H9 (cell line): ENCODE measurements at regions not wholly inside any gene's neighbourhood (a gene's known extent, or its start where the extent isn't known, plus 50 kb on each side); places are given as distances from the start of the nearest gene placed in this dataset.
A peak's percentile ranks its signal among the peaks of the same experiment; 100 is the strongest.

Source experiments
- DNase-seq: peaks from one replicate; pipeline ENCODE4 v3.0.0-alpha.2; 2017
- H2AFZ ChIP-seq: one replicate; pipeline ENCODE4 v1.6.1; 2013; ENCODE audit warnings: mild to moderate bottlenecking, low read length, control low read depth, moderate library complexity
- H2AK5ac ChIP-seq: 2 replicates; pipeline ENCODE4 v1.6.1; 2013; ENCODE audit warnings: low read length, control low read depth, mixed read lengths; ENCODE audit not compliant: insufficient read length
- H2BK120ac ChIP-seq: one replicate; pipeline ENCODE4 v1.6.1; 2013; ENCODE audit warnings: low read depth, mild to moderate bottlenecking, low read length, control low read depth, inconsistent platforms; ENCODE audit not compliant: poor library complexity, severe bottlenecking
- H2BK12ac ChIP-seq: 2 replicates; pipeline ENCODE4 v1.6.1; 2013; ENCODE audit warnings: low read length, control low read depth, mixed read lengths, low read depth; ENCODE audit not compliant: insufficient read length
- H2BK15ac ChIP-seq: 2 replicates; pipeline ENCODE4 v1.6.1; 2013; ENCODE audit warnings: low read depth, low read length, control low read depth
- H2BK20ac ChIP-seq: one replicate; pipeline ENCODE4 v1.6.1; 2013; ENCODE audit warnings: low read depth, mild to moderate bottlenecking, low read length, control low read depth, inconsistent platforms; ENCODE audit not compliant: poor library complexity, severe bottlenecking
- H2BK5ac ChIP-seq: 2 replicates; pipeline ENCODE4 v1.6.1; 2013; ENCODE audit warnings: low read length, control low read depth, mixed read lengths; ENCODE audit not compliant: insufficient read length
- H3K14ac ChIP-seq: 2 replicates; pipeline ENCODE4 v1.6.1; 2013; ENCODE audit warnings: low read length, control low read depth; ENCODE audit not compliant: insufficient read depth
- H3K18ac ChIP-seq: 2 replicates; pipeline ENCODE4 v1.6.1; 2013; ENCODE audit warnings: low read depth, mild to moderate bottlenecking, mixed read lengths, low read length, control low read depth; ENCODE audit not compliant: insufficient read length
- H3K23ac ChIP-seq: 2 replicates; pipeline ENCODE4 v1.6.1; 2013; ENCODE audit warnings: low read length, control low read depth, mixed read lengths, low read depth; ENCODE audit not compliant: insufficient read length
- H3K23me2 ChIP-seq: 2 replicates; pipeline ENCODE4 v1.6.1; 2013; ENCODE audit warnings: low read depth, mild to moderate bottlenecking, mixed read lengths, low read length, control low read depth; ENCODE audit not compliant: insufficient read length, poor library complexity, severe bottlenecking
- H3K27ac ChIP-seq: 2 replicates; pipeline ENCODE4 v1.5.1; 2013; ENCODE audit warnings: low read length, control low read depth, mixed read lengths, low read depth; ENCODE audit not compliant: insufficient read length
- H3K27me3 ChIP-seq: 2 replicates; pipeline ENCODE4 v1.6.1; 2013; ENCODE audit warnings: low read length, control low read depth, inconsistent platforms; ENCODE audit not compliant: insufficient read depth
- H3K4ac ChIP-seq: 2 replicates; pipeline ENCODE4 v1.6.1; 2013; ENCODE audit warnings: low read depth, mild to moderate bottlenecking, control low read depth, inconsistent platforms, low read length, moderate library complexity
- H3K4me1 ChIP-seq: 2 replicates; pipeline ENCODE4 v1.6.1; 2013; ENCODE audit warnings: low read length, control low read depth, inconsistent platforms; ENCODE audit not compliant: insufficient read depth
- H3K4me2 ChIP-seq: 2 replicates; pipeline ENCODE4 v1.6.1; 2013; ENCODE audit warnings: low read length, control low read depth, mixed read lengths; ENCODE audit not compliant: insufficient read length, insufficient read depth
- H3K56ac ChIP-seq: 2 replicates; pipeline ENCODE4 v1.6.1; 2013; ENCODE audit warnings: low read depth, mild to moderate bottlenecking, mixed read lengths, low read length, control low read depth; ENCODE audit not compliant: insufficient read length
- H3K79me1 ChIP-seq: 2 replicates; pipeline ENCODE4 v1.6.1; 2013; ENCODE audit warnings: low read depth, mild to moderate bottlenecking, moderate library complexity, low read length, control low read depth, inconsistent platforms; ENCODE audit not compliant: insufficient read depth, poor library complexity, severe bottlenecking
- H3K79me2 ChIP-seq: 2 replicates; pipeline ENCODE4 v1.6.1; 2013; ENCODE audit warnings: low read length, control low read depth, inconsistent platforms; ENCODE audit not compliant: insufficient read depth
- H3K9ac ChIP-seq: 2 replicates; pipeline ENCODE4 v1.6.1; 2013; ENCODE audit warnings: low read length, control low read depth, mixed read lengths; ENCODE audit not compliant: insufficient read length; ENCODE audit errors: extremely low read depth
- H3K9me3 ChIP-seq: one replicate; pipeline ENCODE4 v1.6.1; 2013; ENCODE audit warnings: low read depth, low read length, inconsistent platforms; ENCODE audit not compliant: control insufficient read depth
- H3T11ph ChIP-seq: one replicate; pipeline ENCODE4 v1.6.1; 2013; ENCODE audit warnings: mild to moderate bottlenecking, low read length, control low read depth, inconsistent platforms
- H4K20me1 ChIP-seq: one replicate; pipeline ENCODE4 v1.6.1; 2013; ENCODE audit not compliant: control insufficient read depth, insufficient read length, insufficient read depth
- H4K5ac ChIP-seq: 2 replicates; pipeline ENCODE4 v1.6.1; 2013; ENCODE audit warnings: low read depth, mild to moderate bottlenecking, mixed read lengths, low read length, control low read depth; ENCODE audit not compliant: insufficient read length
- H4K8ac ChIP-seq: replicated peaks from 2 replicates; pipeline ENCODE4 v1.6.1; 2013; ENCODE audit warnings: low read length, control low read depth, mixed read lengths, low read depth; ENCODE audit not compliant: insufficient read length
- H4K91ac ChIP-seq: 2 replicates; pipeline ENCODE4 v1.6.1; 2013; ENCODE audit warnings: low read depth, mild to moderate bottlenecking, moderate library complexity, mixed read lengths, low read length, control low read depth; ENCODE audit not compliant: insufficient read length
- H3K27ac Mint-ChIP-seq, 3 experiments: 2 replicates in 2 of 3; 3 replicates in 1 of 3; pipeline ENCODE4 v1.8.0; 2020 to 2021; ENCODE audit warnings: mixed read lengths in 3 of 3, mild to moderate bottlenecking in 1 of 3, moderate library complexity in 1 of 3
- H3K27me3 Mint-ChIP-seq: 2 replicates; pipeline ENCODE4 v1.8.0; 2021; ENCODE audit warnings: low read depth, mild to moderate bottlenecking, moderate library complexity, mixed read lengths
- H3K36me3 Mint-ChIP-seq, 3 experiments: 2 replicates in 2 of 3; 3 replicates in 1 of 3; pipeline ENCODE4 v1.8.0; 2020 to 2021; ENCODE audit warnings: low read depth in 3 of 3, mixed read lengths in 3 of 3; ENCODE audit not compliant: insufficient read depth in 1 of 3
- H3K4me1 Mint-ChIP-seq, 2 experiments: 2 replicates each; pipeline ENCODE4 v1.8.0; 2020; ENCODE audit warnings: mixed read lengths in 2 of 2
- H3K4me3 Mint-ChIP-seq, 2 experiments: 2 replicates in 1 of 2; 3 replicates in 1 of 2; pipeline ENCODE4 v1.8.0; 2020 to 2021; ENCODE audit warnings: mild to moderate bottlenecking in 2 of 2, mixed read lengths in 2 of 2, moderate library complexity in 1 of 2
- H3K9me3 Mint-ChIP-seq, 2 experiments: 2 replicates in 1 of 2; 3 replicates in 1 of 2; pipeline ENCODE4 v1.8.0; 2020; ENCODE audit warnings: mild to moderate bottlenecking in 2 of 2, mixed read lengths in 2 of 2, moderate library complexity in 1 of 2
- CTCF ChIP-seq: fragments of 200-600 bp; sonication (generic); conservative IDR thresholded peaks from 3 replicates; pipeline ENCODE4 v1.8.0; 2021; ENCODE audit warnings: antibody characterized with exemption, mild to moderate bottlenecking
- WGBS: extraction: QIAGEN DNeasy Blood & Tissue Kit; methylation state at CpG from one replicate; pipeline ENCODE4 v1.1.7; 2013; ENCODE audit warnings: missing lambda C conversion rate, low lambda C conversion rate, mixed read lengths; ENCODE audit not compliant: insufficient read length; ENCODE audit errors: extremely low coverage; 5-methylcytosine and 5-hydroxymethylcytosine counted together

- Histone ChIP-seq H3K56ac (no peak overlapping the region), H4K5ac (no peak overlapping the region), H3K14ac (no peak overlapping the region), H3K27me3 (no peaks in the 10 kb centered on the region), H3K4ac (no peak overlapping the region), H3K23me2 (no peaks in the 10 kb centered on the region), H4K91ac (no peak overlapping the region), H3T11ph (no peak overlapping the region), H3K4me1 (no peaks in the 10 kb centered on the region), H3K79me1 (no peaks in the 10 kb centered on the region), H3K9me3 (no peaks in the 10 kb centered on the region), H2BK5ac (no peak overlapping the region), H4K20me1 (no peaks in the 10 kb centered on the region), H3K79me2 (no peaks in the 10 kb centered on the region), H3K27ac (no peak overlapping the region), H2AK5ac (no peak overlapping the region), H3K4me2 (no peak overlapping the region), H2BK15ac (no peak overlapping the region), H3K9ac (no peak overlapping the region), H2AFZ (peak overlapping the region; percentile 23), H2BK120ac (no peak overlapping the region), H2BK12ac (no peak overlapping the region), H4K8ac (no peak overlapping the region), H3K23ac (no peak overlapping the region), H3K18ac (no peak overlapping the region), H2BK20ac (no peak overlapping the region)
- Mint-ChIP-seq H3K9me3 (no peaks in the 10 kb centered on the region), H3K4me3 (no peak overlapping the region), H3K4me1 (no peaks in the 10 kb centered on the region), H3K27me3 (no peaks in the 10 kb centered on the region), H3K27ac (no peak overlapping the region), H3K36me3 (no peaks in the 10 kb centered on the region)
- WGBS = no CpG with 5 or more reads among the region's 2 CpGs
- no peak for TF ChIP-seq CTCF
- no peak for DNase-seq
Measured at GRCh38 chr4:126046081-126046614, 731.4 kb downstream of the FAT4 start.
